HG03342 (cell line): ENCODE measurements at regions not wholly inside any gene's neighbourhood (a gene's known extent, or its start where the extent isn't known, plus 50 kb on each side); places are given as distances from the start of the nearest gene placed in this dataset.

Source experiments
- ATAC-seq: cut with Tn5 transposase; IDR thresholded peaks from one replicate; pipeline ENCODE4 v1.9.1; 2021; ENCODE audit warnings: mild to moderate bottlenecking, moderate library complexity; ENCODE audit not compliant: unreplicated experiment

GRCh38 chr1:5447503-5447960 is 544.7 kb downstream of the NPHP4 start:
- ATAC-seq, result no peak

- no peak for ATAC-seq
Measured at GRCh38 chr1:5444396-5444795, 547.8 kb downstream of the NPHP4 start.

- no peak for ATAC-seq
Measured at GRCh38 chr1:5436808-5437207, 555.4 kb downstream of the NPHP4 start.

- no peak for ATAC-seq
Measured at GRCh38 chr1:5435414-5435813, 556.8 kb downstream of the NPHP4 start.

GRCh38 chr1:5432436-5432835 is 559.8 kb downstream of the NPHP4 start:
- ATAC-seq, result no peak

- no peak for ATAC-seq
Measured at GRCh38 chr1:5430911-5431697, 561.1 kb downstream of the NPHP4 start.

- no peak for ATAC-seq
Measured at GRCh38 chr1:5430136-5430535, 562.1 kb downstream of the NPHP4 start.

GRCh38 chr1:5428351-5428750 is 563.9 kb downstream of the NPHP4 start:
- no peak for ATAC-seq

- no peak for ATAC-seq
Measured at GRCh38 chr1:5427026-5427613, 565.1 kb downstream of the NPHP4 start.

- ATAC-seq, result no peak
Measured at GRCh38 chr1:5424802-5425703, 567.2 kb downstream of the NPHP4 start.

GRCh38 chr1:5423109-5423508 is 569.1 kb downstream of the NPHP4 start:
- ATAC-seq, result no peak

GRCh38 chr1:5419501-5419900 is 572.7 kb downstream of the NPHP4 start:
- no peak for ATAC-seq

- ATAC-seq, result no peak
Measured at GRCh38 chr1:5416518-5416917, 575.7 kb downstream of the NPHP4 start.

- ATAC-seq, result no peak
Measured at GRCh38 chr1:5415606-5416005, 576.6 kb downstream of the NPHP4 start.

- ATAC-seq, result no peak
Measured at GRCh38 chr1:5410652-5411051, 581.6 kb downstream of the NPHP4 start.

GRCh38 chr1:5408401-5408800 is 583.8 kb downstream of the NPHP4 start:
- ATAC-seq, result no peak

- ATAC-seq, result no peak
Measured at GRCh38 chr1:5405263-5405662, 587.0 kb downstream of the NPHP4 start.

- no peak for ATAC-seq
Measured at GRCh38 chr1:5404412-5405203, 587.6 kb downstream of the NPHP4 start.

- no peak for ATAC-seq
Measured at GRCh38 chr1:5403935-5404334, 588.3 kb downstream of the NPHP4 start.

GRCh38 chr1:5402618-5403017 is 589.6 kb downstream of the NPHP4 start:
- no peak for ATAC-seq

GRCh38 chr1:5399771-5400170 is 592.5 kb downstream of the NPHP4 start:
- ATAC-seq, result no peak
